Astrocyte of the cerebellum (primary cell): ENCODE measurements at regions not wholly inside any gene's neighbourhood (a gene's known extent, or its start where the extent isn't known, plus 50 kb on each side); places are given as distances from the start of the nearest gene placed in this dataset.

Experiments
- DNase-seq: peaks from one replicate; pipeline ENCODE4 v3.0.0-alpha.2; 2011; ENCODE audit warnings: low read depth
- H3K4me3 ChIP-seq: 2 replicates; pipeline ENCODE4 v1.5.1; 2011; ENCODE audit warnings: mild to moderate bottlenecking, low read depth, low read length, moderate library complexity
- CTCF ChIP-seq: IDR thresholded peaks from 2 replicates; pipeline ENCODE4 v1.5.1; 2012; ENCODE audit warnings: low read length, low read depth, moderate library complexity, mild to moderate bottlenecking; ENCODE audit errors: missing control alignments
- in situ Hi-C: cut with HindIII; loops from 2 replicates; pipeline ENCODE4 v1.10.0; 2017; ENCODE audit warnings: low sequenced_read_pairs

GRCh38 chr9:698954-699353 lies 142.5 kb upstream of the DMRT1 start:
- in situ Hi-C loops = no loop called here
- no peak for TF ChIP-seq CTCF

DNA sequence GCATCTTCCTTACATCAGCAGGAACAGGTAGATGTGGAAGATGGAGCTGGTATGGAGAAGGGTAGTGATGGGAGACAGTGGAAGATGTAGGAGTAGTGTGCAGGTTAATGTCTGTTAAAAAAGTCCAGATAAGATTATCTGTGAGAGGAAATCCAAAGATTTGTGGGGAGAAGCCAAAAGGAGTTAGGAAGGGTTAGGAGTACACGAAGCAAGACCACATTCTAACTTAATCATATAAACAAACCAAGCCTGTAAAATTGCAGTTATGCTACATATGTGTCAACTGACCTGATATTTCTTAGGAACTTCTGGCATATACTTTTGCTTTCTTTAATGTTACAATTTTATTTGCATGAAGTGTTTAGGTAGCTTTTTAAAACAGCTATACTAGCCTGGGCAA lies 142.1 kb upstream of the DMRT1 start:
- DNase-seq = no peak
- no peak for TF ChIP-seq CTCF
- no peak overlapping the region for H3K4me3 ChIP-seq
- in situ Hi-C loops = no loop called here

More at GRCh38 chr9:698954-699353, 142.5 kb upstream of the DMRT1 start:
- no peak overlapping the region for H3K4me3 ChIP-seq
- no peak for DNase-seq

GRCh38 chr9:700365-701282 lies 140.9 kb upstream of the DMRT1 start:
- no peak for TF ChIP-seq CTCF
- DNase-seq = no peak
- in situ Hi-C loops = no loop called here
- no peak overlapping the region for H3K4me3 ChIP-seq

- in situ Hi-C loops = no loop called here
- DNase-seq = no peak
- H3K4me3 ChIP-seq = no peak overlapping the region
- no peak for TF ChIP-seq CTCF
These were observed 138.1 kb upstream of the DMRT1 start for GRCh38 chr9:703392-703791.

GRCh38 chr9:706073-706472 lies 135.4 kb upstream of the DMRT1 start:
- no peak for DNase-seq
- in situ Hi-C loops = no loop called here
- H3K4me3 ChIP-seq = no peak overlapping the region
- no peak for TF ChIP-seq CTCF

- in situ Hi-C loops = no loop called here
- no peak for DNase-seq
- no peak for TF ChIP-seq CTCF
- peak overlapping the region; percentile 41 for H3K4me3 ChIP-seq
These were observed 134.7 kb upstream of the DMRT1 start for GRCh38 chr9:706606-707459.
